ENCODE measurements at regions not wholly inside any gene's neighbourhood (a gene's known extent, or its start where the extent isn't known, plus 50 kb on each side); places are given as distances from the start of the nearest gene placed in this dataset.

- TF ChIP-seq CTCF (IDR thresholded peaks at IDR 0.05; ENCODE audit: low read depth, low read length, missing input control) (no peak), FOXA2 (IDR thresholded peaks at IDR 0.05) (no peak), YY1 (IDR thresholded peaks at IDR 0.05) (no peak), SP1 (IDR thresholded peaks at IDR 0.05) (no peak), ZBTB33 (IDR thresholded peaks at IDR 0.05) (no peak), HNF4G (IDR thresholded peaks at IDR 0.05) (no peak)
These were observed 223.9 kb upstream of the WSB1 start (continued) for GRCh38 chr17:27069842-27070508.

- 54% methylated on average over 1 of the region's 1 CpG for WGBS
- no peak for DNase-seq (ENCODE audit: low spot score)
These were observed 223.1 kb upstream of the WSB1 start for GRCh38 chr17:27070836-27071235.

More at GRCh38 chr17:27070836-27071235, 223.1 kb upstream of the WSB1 start:
- Histone ChIP-seq H3K4me1 (ENCODE audit: control insufficient read depth in 4 of 4, insufficient read depth in 4 of 4, low read length in 3 of 4) (no peaks in the 10 kb centered on the region), H3K4me3 (ENCODE audit: low read depth in 1 of 3, low read length in 3 of 3) (no peak overlapping the region), H3K9ac (ENCODE audit: low read depth in 1 of 2, low read length in 2 of 2) (no peak overlapping the region), H3K27ac (ENCODE audit: low read depth in 1 of 2, low read length in 2 of 2) (no peak overlapping the region), H3K36me3 (ENCODE audit: control insufficient read depth in 4 of 4, insufficient read depth in 3 of 4, low read depth in 1 of 4, low read length in 3 of 4) (no peaks in the 10 kb centered on the region), H3K9me3 (ENCODE audit: control insufficient read depth in 4 of 4, low read length in 3 of 4) (peaks cover 0 to 4% (median 0%) of the 10 kb centered on the region in 4 donors), H3K27me3 (ENCODE audit: control insufficient read depth in 4 of 4, insufficient read depth in 4 of 4, low read length in 3 of 4) (peaks cover 0 to 2% (median under 1%) of the 10 kb centered on the region in 4 donors)
- TF ChIP-seq ATF3 (IDR thresholded peaks at IDR 0.05) (no peak), JUND (IDR thresholded peaks at IDR 0.05) (no peak), FOXA1 (IDR thresholded peaks at IDR 0.05) (no peak), TAF1 (conservative IDR thresholded peaks at IDR 0.05) (no peak), HNF4G (IDR thresholded peaks at IDR 0.05) (no peak), YY1 (IDR thresholded peaks at IDR 0.05) (no peak), REST (IDR thresholded peaks at IDR 0.05) (no peak), MAX (IDR thresholded peaks at IDR 0.05) (no peak), RAD21 (IDR thresholded peaks at IDR 0.05) (no peak), FOXA2 (IDR thresholded peaks at IDR 0.05) (no peak)

Measured in liver (tissue), 8 donors.